ENCODE measurements at regions not wholly inside any gene's neighbourhood (a gene's known extent, or its start where the extent isn't known, plus 50 kb on each side); places are given as distances from the start of the nearest gene placed in this dataset.

GRCh38 chr5:73242735-73243134 lies 69.7 kb downstream of the TMEM174 start:
- TF ChIP-seq CTCF (IDR thresholded peaks at IDR 0.05) (no peak), EP300 (IDR thresholded peaks at IDR 0.05) (no peak), POLR2A (IDR thresholded peaks at IDR 0.05) (no peak)

Data from ovary (tissue), 3 donors.